ENCODE measurements at regions not wholly inside any gene's neighbourhood (a gene's known extent, or its start where the extent isn't known, plus 50 kb on each side); places are given as distances from the start of the nearest gene placed in this dataset.
"Not testable (repeated sequence)": the region's sequence is repeated elsewhere in the genome, so short reads cannot be mapped to it uniquely, and the experiment has no call there.

- WGBS = 97% methylated on average over 2 of the region's 2 CpGs
- Histone ChIP-seq H3K36me3 (ENCODE audit: insufficient read depth, low read length) (no peaks in the 10 kb centered on the region), H3K4me1 (ENCODE audit: insufficient read depth, low read length) (no peaks in the 10 kb centered on the region), H3K4me3 (ENCODE audit: low read length) (no peak overlapping the region), H3K27ac (ENCODE audit: low read depth, low read length) (no peak overlapping the region), H3K9me3 (ENCODE audit: insufficient read depth, low read depth, low read length) (no peaks in the 10 kb centered on the region), H3K27me3 (ENCODE audit: insufficient read depth, low read length) (no peaks in the 10 kb centered on the region), H3K9ac (ENCODE audit: low read depth, low read length) (no peak overlapping the region)
These were observed 949.5 kb upstream of the PCDH7 start for GRCh38 chr4:29770627-29771026.

- not testable (repeated sequence) for H3K36me3 ChIP-seq (ENCODE audit: insufficient read depth, low read length); H3K27ac ChIP-seq (ENCODE audit: low read depth, low read length); H3K9ac ChIP-seq (ENCODE audit: low read depth, low read length); H3K4me3 ChIP-seq (ENCODE audit: low read length); H3K27me3 ChIP-seq (ENCODE audit: insufficient read depth, low read length); H3K4me1 ChIP-seq (ENCODE audit: insufficient read depth, low read length)
- WGBS = 89% methylated on average over 2 of the region's 2 CpGs
- peaks cover 19% of the 10 kb centered on the region for H3K9me3 ChIP-seq (ENCODE audit: insufficient read depth, low read depth, low read length)
These were observed 932.0 kb upstream of the PCDH7 start for GRCh38 chr4:29788123-29788522.

- Histone ChIP-seq H3K36me3 (ENCODE audit: insufficient read depth, low read length) (no peaks in the 10 kb centered on the region), H3K9me3 (ENCODE audit: insufficient read depth, low read depth, low read length) (peaks cover 18% of the 10 kb centered on the region), H3K27ac (ENCODE audit: low read depth, low read length) (no peak overlapping the region), H3K4me1 (ENCODE audit: insufficient read depth, low read length) (peaks cover 5% of the 10 kb centered on the region; the same call in 1 of the 2 replicates), H3K9ac (ENCODE audit: low read depth, low read length) (no peak overlapping the region), H3K4me3 (ENCODE audit: low read length) (no peak overlapping the region), H3K27me3 (ENCODE audit: insufficient read depth, low read length) (no peaks in the 10 kb centered on the region)
- WGBS = 70% methylated on average over 2 of the region's 2 CpGs
These were observed 914.9 kb upstream of the PCDH7 start for GRCh38 chr4:29805245-29805644.

GRCh38 chr4:29805916-29806480 lies 914.2 kb upstream of the PCDH7 start:
- no peak overlapping the region for H3K9ac ChIP-seq (ENCODE audit: low read depth, low read length)
- H3K27me3 ChIP-seq (ENCODE audit: insufficient read depth, low read length) = no peaks in the 10 kb centered on the region
- WGBS = 90% methylated on average over 2 of the region's 3 CpGs
- no peak overlapping the region for H3K27ac ChIP-seq (ENCODE audit: low read depth, low read length)
- H3K4me1 ChIP-seq (ENCODE audit: insufficient read depth, low read length) = peaks cover 5% of the 10 kb centered on the region; the same call in 1 of the 2 replicates
- H3K9me3 ChIP-seq (ENCODE audit: insufficient read depth, low read depth, low read length) = peaks cover 25% of the 10 kb centered on the region
- no peaks in the 10 kb centered on the region for H3K36me3 ChIP-seq (ENCODE audit: insufficient read depth, low read length)
- no peak overlapping the region for H3K4me3 ChIP-seq (ENCODE audit: low read length)

GRCh38 chr4:29817961-29818360 lies 902.2 kb upstream of the PCDH7 start:
- H3K27ac ChIP-seq (ENCODE audit: low read depth, low read length) = no peak overlapping the region

GRCh38 chr4:29829067-29829466 lies 891.1 kb upstream of the PCDH7 start:
- WGBS = no CpG with 5 or more reads among the region's 2 CpGs

More at GRCh38 chr4:29817961-29818360, 902.2 kb upstream of the PCDH7 start:
- WGBS = 98% methylated on average over 4 of the region's 4 CpGs
- Histone ChIP-seq H3K36me3 (ENCODE audit: insufficient read depth, low read length) (no peaks in the 10 kb centered on the region), H3K9me3 (ENCODE audit: insufficient read depth, low read depth, low read length) (no peaks in the 10 kb centered on the region), H3K4me1 (ENCODE audit: insufficient read depth, low read length) (no peaks in the 10 kb centered on the region), H3K9ac (ENCODE audit: low read depth, low read length) (no peak overlapping the region), H3K27me3 (ENCODE audit: insufficient read depth, low read length) (no peaks in the 10 kb centered on the region), H3K4me3 (ENCODE audit: low read length) (no peak overlapping the region)

GRCh38 chr4:29852537-29852936 lies 867.6 kb upstream of the PCDH7 start:
- Histone ChIP-seq H3K9ac (ENCODE audit: low read depth, low read length) (no peak overlapping the region), H3K4me1 (ENCODE audit: insufficient read depth, low read length) (peaks cover 21% of the 10 kb centered on the region), H3K9me3 (ENCODE audit: insufficient read depth, low read depth, low read length) (no peaks in the 10 kb centered on the region), H3K4me3 (ENCODE audit: low read length) (no peak overlapping the region), H3K27me3 (ENCODE audit: insufficient read depth, low read length) (no peaks in the 10 kb centered on the region), H3K36me3 (ENCODE audit: insufficient read depth, low read length) (no peaks in the 10 kb centered on the region), H3K27ac (ENCODE audit: low read depth, low read length) (no peak overlapping the region)

More at GRCh38 chr4:29829067-29829466, 891.1 kb upstream of the PCDH7 start:
- Histone ChIP-seq H3K36me3 (ENCODE audit: insufficient read depth, low read length) (no peaks in the 10 kb centered on the region), H3K27ac (ENCODE audit: low read depth, low read length) (no peak overlapping the region), H3K27me3 (ENCODE audit: insufficient read depth, low read length) (no peaks in the 10 kb centered on the region), H3K9me3 (ENCODE audit: insufficient read depth, low read depth, low read length) (no peaks in the 10 kb centered on the region), H3K4me3 (ENCODE audit: low read length) (no peak overlapping the region), H3K9ac (ENCODE audit: low read depth, low read length) (no peak overlapping the region), H3K4me1 (ENCODE audit: insufficient read depth, low read length) (no peaks in the 10 kb centered on the region)

DNA sequence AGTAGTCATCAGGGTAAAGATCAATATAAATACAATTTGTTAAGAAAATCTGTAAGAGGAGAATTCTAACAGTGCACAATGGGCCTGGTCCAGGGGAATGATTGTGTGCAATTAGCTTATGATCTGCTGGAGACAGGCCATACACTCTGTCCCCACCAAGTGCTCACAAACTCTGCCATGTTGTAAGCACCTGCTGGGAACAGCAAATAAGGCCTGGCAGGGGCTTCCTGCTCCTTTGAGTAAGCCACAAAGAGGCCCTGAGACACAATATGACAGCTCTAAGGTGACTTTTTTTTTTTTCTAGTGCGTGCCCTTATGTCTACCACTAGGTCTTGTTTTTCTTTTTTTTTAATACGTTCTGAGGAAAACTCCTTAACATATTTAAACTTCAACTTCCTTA lies 866.3 kb upstream of the PCDH7 start:
- no peaks in the 10 kb centered on the region for H3K27me3 ChIP-seq (ENCODE audit: insufficient read depth, low read length)
- no peaks in the 10 kb centered on the region for H3K36me3 ChIP-seq (ENCODE audit: insufficient read depth, low read length)
- H3K9me3 ChIP-seq (ENCODE audit: insufficient read depth, low read depth, low read length) = no peaks in the 10 kb centered on the region
- no peak overlapping the region for H3K27ac ChIP-seq (ENCODE audit: low read depth, low read length)
- H3K4me3 ChIP-seq (ENCODE audit: low read length) = no peak overlapping the region
- 61% methylated on average over 1 of the region's 2 CpGs for whole genome bisulfite sequencing
- H3K9ac ChIP-seq (ENCODE audit: low read depth, low read length) = no peak overlapping the region
- peaks cover 26% of the 10 kb centered on the region for H3K4me1 ChIP-seq (ENCODE audit: insufficient read depth, low read length)

DNA sequence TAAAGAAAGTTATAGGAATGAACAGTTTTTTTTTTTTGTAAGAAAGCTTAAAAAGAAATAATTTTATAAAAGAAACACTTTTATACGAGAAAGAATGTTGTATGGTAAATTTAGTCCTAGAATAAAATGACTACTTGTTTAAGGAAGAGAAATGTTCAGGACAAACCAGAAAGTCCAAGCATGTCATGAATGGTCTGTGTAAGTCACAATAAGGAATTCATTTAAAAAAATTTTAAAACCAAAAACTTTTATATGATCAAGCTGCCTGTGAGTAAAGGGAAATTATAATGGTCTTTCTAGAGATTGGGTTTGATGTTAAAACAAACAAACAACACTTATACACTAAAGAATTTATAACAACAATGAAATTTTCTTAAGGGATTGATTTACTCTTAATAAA lies 858.9 kb upstream of the PCDH7 start:
- Histone ChIP-seq H3K9ac (ENCODE audit: low read depth, low read length) (no peak overlapping the region), H3K4me3 (ENCODE audit: low read length) (no peak overlapping the region), H3K4me1 (ENCODE audit: insufficient read depth, low read length) (peaks cover 11% of the 10 kb centered on the region), H3K27me3 (ENCODE audit: insufficient read depth, low read length) (no peaks in the 10 kb centered on the region), H3K9me3 (ENCODE audit: insufficient read depth, low read depth, low read length) (peaks cover 51% of the 10 kb centered on the region), H3K36me3 (ENCODE audit: insufficient read depth, low read length) (no peaks in the 10 kb centered on the region), H3K27ac (ENCODE audit: low read depth, low read length) (no peak overlapping the region)
- 100% methylated on average over 1 of the region's 1 CpG for WGBS

DNA sequence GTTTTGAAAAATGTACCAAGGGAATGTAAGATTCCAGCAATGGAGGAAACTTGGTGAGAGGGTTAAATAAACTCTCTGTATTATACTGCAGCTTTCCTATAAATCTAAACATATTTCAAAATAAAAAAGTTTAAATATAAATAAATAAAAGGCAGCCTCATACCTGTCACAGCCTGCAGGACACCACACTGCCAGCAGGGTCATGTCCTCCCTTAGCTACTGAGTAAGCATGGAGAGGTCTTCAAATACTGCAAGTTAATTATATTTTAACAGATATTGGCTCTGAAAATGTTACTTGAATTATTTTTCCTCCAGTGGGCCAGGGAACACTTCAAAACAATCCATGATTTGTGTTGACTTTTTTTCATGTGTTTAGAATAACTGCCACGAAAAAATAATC lies 852.8 kb upstream of the PCDH7 start:
- Histone ChIP-seq H3K4me1 (ENCODE audit: insufficient read depth, low read length) (no peaks in the 10 kb centered on the region), H3K27ac (ENCODE audit: low read depth, low read length) (no peak overlapping the region), H3K9ac (ENCODE audit: low read depth, low read length) (no peak overlapping the region), H3K9me3 (ENCODE audit: insufficient read depth, low read depth, low read length) (peaks cover 27% of the 10 kb centered on the region), H3K4me3 (ENCODE audit: low read length) (no peak overlapping the region), H3K36me3 (ENCODE audit: insufficient read depth, low read length) (no peaks in the 10 kb centered on the region), H3K27me3 (ENCODE audit: insufficient read depth, low read length) (no peaks in the 10 kb centered on the region)
- WGBS = no CpG with 5 or more reads among the region's 1 CpG

- Histone ChIP-seq H3K36me3 (ENCODE audit: insufficient read depth, low read length) (no peaks in the 10 kb centered on the region), H3K9me3 (ENCODE audit: insufficient read depth, low read depth, low read length) (no peaks in the 10 kb centered on the region), H3K4me1 (ENCODE audit: insufficient read depth, low read length) (no peaks in the 10 kb centered on the region), H3K27ac (ENCODE audit: low read depth, low read length) (no peak overlapping the region), H3K27me3 (ENCODE audit: insufficient read depth, low read length) (no peaks in the 10 kb centered on the region), H3K9ac (ENCODE audit: low read depth, low read length) (no peak overlapping the region), H3K4me3 (ENCODE audit: low read length) (no peak overlapping the region)
- WGBS = 95% methylated on average over 3 of the region's 3 CpGs
These were observed 819.8 kb upstream of the PCDH7 start for GRCh38 chr4:29900336-29900735.

- Histone ChIP-seq H3K9me3 (ENCODE audit: insufficient read depth, low read depth, low read length) (no peaks in the 10 kb centered on the region), H3K27me3 (ENCODE audit: insufficient read depth, low read length) (no peaks in the 10 kb centered on the region), H3K4me3 (ENCODE audit: low read length) (no peak overlapping the region), H3K27ac (ENCODE audit: low read depth, low read length) (no peak overlapping the region), H3K4me1 (ENCODE audit: insufficient read depth, low read length) (no peaks in the 10 kb centered on the region), H3K36me3 (ENCODE audit: insufficient read depth, low read length) (no peaks in the 10 kb centered on the region), H3K9ac (ENCODE audit: low read depth, low read length) (no peak overlapping the region)
- 92% methylated on average over 2 of the region's 2 CpGs for WGBS
These were observed 811.9 kb upstream of the PCDH7 start for GRCh38 chr4:29908276-29908675.
